Panc1 (cell line): ENCODE measurements at regions not wholly inside any gene's neighbourhood (a gene's known extent, or its start where the extent isn't known, plus 50 kb on each side); places are given as distances from the start of the nearest gene placed in this dataset.

Source experiments
- CTCF ChIP-seq: fragments of 450-650 bp; IDR thresholded peaks from 2 replicates; pipeline ENCODE4 v1.5.1; 2017; ENCODE audit warnings: mild to moderate bottlenecking
- REST ChIP-seq, 2 experiments: IDR thresholded peaks; 2 replicates each; pipeline ENCODE4 v1.6.1; 2011 to 2012; ENCODE audit warnings: low read depth in 2 of 2, control low read depth in 1 of 2, low read length in 1 of 2, mild to moderate bottlenecking in 1 of 2, moderate library complexity in 1 of 2; ENCODE audit not compliant: insufficient read depth in 1 of 2
- TCF7L2 ChIP-seq: IDR thresholded peaks from 2 replicates; pipeline ENCODE4 v1.6.1; 2011; ENCODE audit warnings: mild to moderate bottlenecking, low read depth, low read length, inconsistent platforms

- TF ChIP-seq CTCF (no peak), REST (IDR thresholded peaks at IDR 0.05; ENCODE audit: insufficient read depth in 1 of 2, low read depth in 2 of 2, low read length in 1 of 2) (no peak), TCF7L2 (no peak)
Observed at GRCh38 chr1:113271039-113271438, 119.3 kb upstream of the MAGI3 start.
